Thoracic aorta (tissue), 2 donors: ENCODE measurements at regions not wholly inside any gene's neighbourhood (a gene's known extent, or its start where the extent isn't known, plus 50 kb on each side); places are given as distances from the start of the nearest gene placed in this dataset.

Experiments used
- ATAC-seq: fragments of 150-250 bp; one replicate; pipeline ENCODE4 v1.8.0; 2017; ENCODE audit warnings: low read depth; ENCODE audit not compliant: insufficient number of reproducible peaks, low FRiP score
- DNase-seq: peaks from one replicate; pipeline ENCODE4 v3.0.0-alpha.2; 2020; ENCODE audit warnings: low spot score
- H3K27ac ChIP-seq, 2 donors: fragments of 200-600 bp; sonication (generic); 1 replicate in 1 of 2; 2 replicates in 1 of 2; pipeline ENCODE4 v1.5.1; 2016; ENCODE audit warnings: mild to moderate bottlenecking in 2 of 2, moderate library complexity in 2 of 2
- H3K27me3 ChIP-seq: fragments of 200-600 bp; sonication (generic); replicated peaks from 2 replicates; pipeline ENCODE4 v1.6.0; 2016; ENCODE audit warnings: mild to moderate bottlenecking; ENCODE audit not compliant: insufficient read depth
- H3K36me3 ChIP-seq: fragments of 200-600 bp; sonication (generic); one replicate; pipeline ENCODE4 v1.5.1; 2016
- H3K4me1 ChIP-seq, 2 donors: fragments of 200-600 bp; sonication (generic); 1 replicate in 1 of 2; 2 replicates in 1 of 2; pipeline versions ENCODE4 v1.5.1 to v1.6.0; 2016; ENCODE audit warnings: low read depth in 2 of 2, mild to moderate bottlenecking in 1 of 2; ENCODE audit not compliant: control insufficient read depth in 1 of 2
- H3K4me3 ChIP-seq: fragments of 200-600 bp; sonication (generic); 2 replicates; pipeline ENCODE4 v1.5.1; 2016; ENCODE audit warnings: mild to moderate bottlenecking
- H3K9me3 ChIP-seq: fragments of 200-600 bp; sonication (generic); 2 replicates; pipeline ENCODE4 v1.5.1; 2016
- CTCF ChIP-seq: fragments of 200-600 bp; sonication (generic); IDR thresholded peaks from one replicate; pipeline ENCODE4 v1.5.1; 2019; ENCODE audit warnings: antibody characterized with exemption

- H3K27me3 ChIP-seq, result no peaks in the 10 kb centered on the region
- no peak overlapping the region for H3K27ac ChIP-seq
- H3K36me3 ChIP-seq, result no peaks in the 10 kb centered on the region
- no peak overlapping the region for H3K4me3 ChIP-seq
- ATAC-seq, result no peak
- no peak for TF ChIP-seq CTCF
- no peaks in the 10 kb centered on the region for H3K9me3 ChIP-seq
- no peak for DNase-seq
- H3K4me1 ChIP-seq, result no peaks in the 10 kb centered on the region
Observed at GRCh38 chr20:12223057-12223456, 305.4 kb downstream of the BTBD3 start.

- H3K4me1 ChIP-seq, result no peaks in the 10 kb centered on the region
- ATAC-seq, result no peak
- no peaks in the 10 kb centered on the region for H3K27me3 ChIP-seq
- no peak overlapping the region for H3K27ac ChIP-seq
- H3K36me3 ChIP-seq, result no peaks in the 10 kb centered on the region
- no peak for TF ChIP-seq CTCF
- DNase-seq, result no peak
- no peaks in the 10 kb centered on the region for H3K9me3 ChIP-seq
- H3K4me3 ChIP-seq, result no peak overlapping the region
Observed at GRCh38 chr20:12225898-12226297, 308.2 kb downstream of the BTBD3 start.

GRCh38 chr20:12229891-12230290 lies 312.2 kb downstream of the BTBD3 start:
- Histone ChIP-seq H3K4me3 (no peak overlapping the region), H3K9me3 (no peaks in the 10 kb centered on the region), H3K27me3 (no peaks in the 10 kb centered on the region), H3K4me1 (no peaks in the 10 kb centered on the region), H3K36me3 (no peaks in the 10 kb centered on the region), H3K27ac (no peak overlapping the region)
- no peak for ATAC-seq
- no peak for TF ChIP-seq CTCF
- no peak for DNase-seq

- Histone ChIP-seq H3K27ac (no peak overlapping the region), H3K36me3 (no peaks in the 10 kb centered on the region), H3K4me1 (no peaks in the 10 kb centered on the region), H3K9me3 (no peaks in the 10 kb centered on the region), H3K4me3 (no peak overlapping the region), H3K27me3 (no peaks in the 10 kb centered on the region)
- no peak for TF ChIP-seq CTCF
- ATAC-seq (no peak), DNase-seq (no peak)
Observed at GRCh38 chr20:12237772-12238171, 320.1 kb downstream of the BTBD3 start.

GRCh38 chr20:12241065-12241464 lies 323.4 kb downstream of the BTBD3 start:
- Histone ChIP-seq H3K36me3 (no peaks in the 10 kb centered on the region), H3K4me1 (no peaks in the 10 kb centered on the region), H3K27ac (no peak overlapping the region), H3K27me3 (no peaks in the 10 kb centered on the region), H3K9me3 (no peaks in the 10 kb centered on the region), H3K4me3 (no peak overlapping the region)
- no peak for ATAC-seq
- DNase-seq, result no peak
- TF ChIP-seq CTCF, result no peak
